HG03060 (cell line): ENCODE measurements at regions not wholly inside any gene's neighbourhood (a gene's known extent, or its start where the extent isn't known, plus 50 kb on each side); places are given as distances from the start of the nearest gene placed in this dataset.
A peak's percentile ranks its signal among the peaks of the same experiment; 100 is the strongest.

Source experiments
- ATAC-seq: cut with Tn5 transposase; IDR thresholded peaks from one replicate; pipeline ENCODE4 v1.9.1; 2021; ENCODE audit warnings: low read depth, moderate number of reproducible peaks; ENCODE audit not compliant: unreplicated experiment

GRCh38 chr3:31129241-31129640 lies 234.8 kb upstream of the GADL1 start:
- no peak for ATAC-seq

- ATAC-seq = peak; percentile 64
These were observed 237.8 kb upstream of the GADL1 start for GRCh38 chr3:31132132-31132769.

- ATAC-seq = no peak
These were observed 239.1 kb upstream of the GADL1 start for GRCh38 chr3:31133541-31133940.

- ATAC-seq = no peak
These were observed 241.1 kb upstream of the GADL1 start for GRCh38 chr3:31135546-31135945.

GRCh38 chr3:31137718-31138465 lies 243.4 kb upstream of the GADL1 start:
- ATAC-seq = no peak

- ATAC-seq = no peak
These were observed 246.0 kb upstream of the GADL1 start for GRCh38 chr3:31140470-31140869.

GRCh38 chr3:31142139-31142538 lies 247.7 kb upstream of the GADL1 start:
- no peak for ATAC-seq

GRCh38 chr3:31142543-31142942 lies 248.1 kb upstream of the GADL1 start:
- no peak for ATAC-seq

GRCh38 chr3:31145062-31145461 lies 250.6 kb upstream of the GADL1 start:
- ATAC-seq = no peak

GRCh38 chr3:31147550-31147949 lies 253.1 kb upstream of the GADL1 start:
- no peak for ATAC-seq

GRCh38 chr3:31157047-31157694 lies 262.7 kb upstream of the GADL1 start:
- ATAC-seq = no peak

- no peak for ATAC-seq
These were observed 263.6 kb upstream of the GADL1 start for GRCh38 chr3:31157893-31158620.

- ATAC-seq = no peak
These were observed 265.0 kb upstream of the GADL1 start for GRCh38 chr3:31159331-31160039.

- ATAC-seq = no peak
These were observed 267.4 kb upstream of the GADL1 start for GRCh38 chr3:31161889-31162288.

GRCh38 chr3:31164381-31164780 lies 269.9 kb upstream of the GADL1 start:
- no peak for ATAC-seq

- no peak for ATAC-seq
These were observed 271.0 kb upstream of the GADL1 start for GRCh38 chr3:31165399-31165860.

GRCh38 chr3:31166249-31166885 lies 271.9 kb upstream of the GADL1 start:
- no peak for ATAC-seq

GRCh38 chr3:31167666-31168065 lies 273.2 kb upstream of the GADL1 start:
- no peak for ATAC-seq

GRCh38 chr3:31170932-31171670 lies 276.6 kb upstream of the GADL1 start:
- ATAC-seq = no peak
